ENCODE measurements at regions not wholly inside any gene's neighbourhood (a gene's known extent, or its start where the extent isn't known, plus 50 kb on each side); places are given as distances from the start of the nearest gene placed in this dataset.

- no peak for TF ChIP-seq TBP (IDR thresholded peaks at IDR 0.05; ENCODE audit: low read depth, low read length)
- no peak for TF ChIP-seq CTCF (IDR thresholded peaks at IDR 0.05; ENCODE audit: control extremely low read depth in 1 of 3, insufficient read depth in 1 of 3, low read depth in 1 of 3, low read length in 3 of 3)
- no peak for TF ChIP-seq BRCA1 (IDR thresholded peaks at IDR 0.05; ENCODE audit: low read depth, low read length)
- TF ChIP-seq MAFK (IDR thresholded peaks at IDR 0.05; ENCODE audit: low read depth, low read length): no peak
- TF ChIP-seq SP1 (IDR thresholded peaks at IDR 0.05; ENCODE audit: low read depth, low read length): no peak
- TF ChIP-seq EP300 (IDR thresholded peaks at IDR 0.05; ENCODE audit: borderline replicate concordance in 1 of 2, low read depth in 2 of 2, low read length in 2 of 2): no peak
- no peak for TF ChIP-seq POLR2A (IDR thresholded peaks at IDR 0.05; ENCODE audit: control extremely low read depth in 1 of 2, low read depth in 2 of 2, low read length in 2 of 2)
- TF ChIP-seq USF2 (IDR thresholded peaks at IDR 0.05; ENCODE audit: low read length): no peak
- no peak for TF ChIP-seq MAX (IDR thresholded peaks at IDR 0.05)
Measured at GRCh38 chr3:181570472-181570871, 141.3 kb upstream of the SOX2 start.
